Breast epithelium (tissue), 3 donors: ENCODE measurements at regions not wholly inside any gene's neighbourhood (a gene's known extent, or its start where the extent isn't known, plus 50 kb on each side); places are given as distances from the start of the nearest gene placed in this dataset.

Experiments used
- CTCF ChIP-seq, 3 donors: fragments of 450-650 bp; IDR thresholded peaks; one replicate each; pipeline ENCODE4 v1.5.1; 2016 to 2017; ENCODE audit warnings: antibody characterized with exemption in 3 of 3, mild to moderate bottlenecking in 3 of 3, moderate library complexity in 3 of 3
- POLR2A ChIP-seq: fragments of 450-650 bp; IDR thresholded peaks from one replicate; pipeline ENCODE4 v1.6.1; 2016; ENCODE audit warnings: antibody characterized with exemption, mild to moderate bottlenecking, moderate library complexity

GRCh38 chr2:14951569-14952285, 319.2 kb downstream of the LRATD1 start:
- TF ChIP-seq CTCF (IDR thresholded peaks at IDR 0.05) (no peak), POLR2A (no peak)
